PC-3 (cell line): ENCODE measurements at regions not wholly inside any gene's neighbourhood (a gene's known extent, or its start where the extent isn't known, plus 50 kb on each side); places are given as distances from the start of the nearest gene placed in this dataset.

Experiments used
- ATAC-seq: fragments of 200-7000 bp; cut with Tn5 transposase; 2 replicates; pipeline ENCODE4 v1.9.1; 2020; ENCODE audit warnings: mild to moderate bottlenecking, moderate library complexity
- BruUV-seq: library from RNA; stranded (reverse); fragments of 400-500 nt; replicated peaks from 2 replicates; lab custom pipeline; 2021; lab: Mats Ljungman, UMichigan
- CTCF ChIA-PET: fragments of 300-600 bp; sonication (Branson Sonifier 250); formaldehyde crosslinking; loops from one replicate; lab custom pipeline; 2022; ENCODE audit warnings: antibody characterized with exemption; lab: Charles Lee
- POLR2A ChIA-PET: fragments of 300-600 bp; sonication (Branson Sonifier 250); formaldehyde crosslinking; loops from one replicate; lab custom pipeline; 2022; ENCODE audit warnings: antibody characterized with exemption; ENCODE audit not compliant: unreplicated experiment; lab: Charles Lee
- DNase-seq: peaks from one replicate; pipeline ENCODE4 v3.0.0-alpha.2; 2015
- H2AFZ ChIP-seq: fragments of 300-600 bp; sonication (generic); 2 replicates; pipeline ENCODE4 v1.6.0; 2016; ENCODE audit warnings: antibody characterized with exemption, low read length
- H3F3A ChIP-seq: fragments of 300-600 bp; sonication (generic); one replicate; pipeline ENCODE4 v1.6.0; 2017; ENCODE audit warnings: antibody characterized with exemption, low read length, control low read depth, mild to moderate bottlenecking; ENCODE audit not compliant: unreplicated experiment
- H3K27ac ChIP-seq: fragments of 300-600 bp; sonication (generic); 2 replicates; pipeline ENCODE4 v1.5.1; 2016; ENCODE audit warnings: mild to moderate bottlenecking, low read length
- H3K27me3 ChIP-seq: fragments of 300-600 bp; sonication (generic); 2 replicates; pipeline ENCODE4 v1.6.1; 2016; ENCODE audit warnings: low read length, mixed read lengths
- H3K36me3 ChIP-seq: fragments of 300-600 bp; sonication (generic); 2 replicates; pipeline ENCODE4 v1.6.1; 2016; ENCODE audit warnings: low read depth, mixed run types, low read length, mixed read lengths
- H3K4me1 ChIP-seq: fragments of 300-600 bp; sonication (generic); 2 replicates; pipeline ENCODE4 v1.5.1; 2016; ENCODE audit warnings: low read length; ENCODE audit not compliant: insufficient read depth
- H3K4me2 ChIP-seq: fragments of 300-600 bp; sonication (generic); 2 replicates; pipeline ENCODE4 v1.6.0; 2016; ENCODE audit warnings: low read length
- H3K4me3 ChIP-seq: fragments of 300-600 bp; sonication (generic); 2 replicates; pipeline ENCODE4 v1.5.1; 2016; ENCODE audit warnings: mild to moderate bottlenecking, low read length, mixed read lengths
- H3K79me2 ChIP-seq: fragments of 300-600 bp; sonication (generic); 2 replicates; pipeline ENCODE4 v1.6.1; 2017; ENCODE audit warnings: low read length, mixed read lengths
- H3K9ac ChIP-seq: fragments of 300-600 bp; sonication (generic); 2 replicates; pipeline ENCODE4 v1.6.0; 2016; ENCODE audit warnings: mild to moderate bottlenecking, low read length
- H3K9me2 ChIP-seq: fragments of 300-600 bp; sonication (generic); replicated peaks from 2 replicates; pipeline ENCODE4 v1.6.1; 2016; ENCODE audit warnings: mixed run types, low read length, mixed read lengths
- H3K9me3 ChIP-seq: fragments of 300-600 bp; sonication (generic); 2 replicates; pipeline ENCODE4 v1.6.1; 2016; ENCODE audit warnings: low read length, mixed read lengths
- H4K20me1 ChIP-seq: fragments of 300-600 bp; sonication (generic); 2 replicates; pipeline ENCODE4 v1.6.1; 2016; ENCODE audit warnings: low read length, mixed read lengths
- CTCF ChIP-seq: fragments of 300-600 bp; sonication (generic); conservative IDR thresholded peaks from 2 replicates; pipeline ENCODE4 v1.5.1; 2017; ENCODE audit warnings: antibody characterized with exemption, low read depth, mild to moderate bottlenecking, low read length
- EZH2 ChIP-seq: fragments of 300-600 bp; sonication (generic); IDR thresholded peaks from one replicate; pipeline ENCODE4 v1.6.1; 2017; ENCODE audit warnings: antibody characterized with exemption, mild to moderate bottlenecking, low read length; ENCODE audit not compliant: unreplicated experiment
- EZH2phosphoT487 ChIP-seq: fragments of 300-600 bp; sonication (generic); IDR thresholded peaks from 2 replicates; pipeline ENCODE4 v1.6.1; 2018; ENCODE audit warnings: mild to moderate bottlenecking, antibody characterized with exemption, low read length, borderline replicate concordance
- intact Hi-C: fragments of 100-400 bp; cut with micrococcal nuclease; formaldehyde crosslinking; loops from 2 replicates; pipeline ENCODE4 v1.9.0; 2023

- Histone ChIP-seq H3K9me2 (no peaks in the 10 kb centered on the region), H4K20me1 (no peaks in the 10 kb centered on the region), H3K36me3 (no peaks in the 10 kb centered on the region), H3K9ac (no peak overlapping the region), H3K4me1 (no peaks in the 10 kb centered on the region), H2AFZ (no peak overlapping the region), H3K27ac (no peak overlapping the region), H3K4me3 (no peak overlapping the region), H3F3A (no peaks in the 10 kb centered on the region), H3K9me3 (no peaks in the 10 kb centered on the region), H3K79me2 (no peaks in the 10 kb centered on the region), H3K4me2 (no peak overlapping the region), H3K27me3 (no peaks in the 10 kb centered on the region)
- no peak for DNase-seq
- no peak for TF ChIP-seq EZH2phosphoT487
- TF ChIP-seq CTCF, result no peak
- TF ChIP-seq EZH2, result no peak
- ChIA-PET CTCF (no interaction called here), POLR2A (no interaction called here)
- intact Hi-C loops, result no loop called here
- BruUV-seq, result no TSS peak
- ATAC-seq, result no peak
Observed at GRCh38 chr10:123402021-123402420, 247.8 kb downstream of the BUB3 start.

- no peak overlapping the region for H3K4me2 ChIP-seq
- H3K4me1 ChIP-seq, result no peaks in the 10 kb centered on the region
- no peak overlapping the region for H3K27ac ChIP-seq
- no peak for DNase-seq
- TF ChIP-seq EZH2phosphoT487 (no peak), EZH2 (no peak), CTCF (no peak)
- H3K79me2 ChIP-seq, result no peaks in the 10 kb centered on the region
- H4K20me1 ChIP-seq, result no peaks in the 10 kb centered on the region
- POLR2A ChIA-PET, result no interaction called here
- H3K9me3 ChIP-seq, result no peaks in the 10 kb centered on the region
- no peaks in the 10 kb centered on the region for H3K27me3 ChIP-seq
- no peak overlapping the region for H2AFZ ChIP-seq
- no TSS peak for BruUV-seq
- no peak overlapping the region for H3K4me3 ChIP-seq
- H3K9ac ChIP-seq, result no peak overlapping the region
- no peaks in the 10 kb centered on the region for H3K9me2 ChIP-seq
- H3K36me3 ChIP-seq, result no peaks in the 10 kb centered on the region
- ATAC-seq, result no peak
- H3F3A ChIP-seq, result no peaks in the 10 kb centered on the region
- CTCF ChIA-PET, result no interaction called here
- intact Hi-C loops, result no loop called here
Observed at GRCh38 chr10:123402656-123403055, 248.5 kb downstream of the BUB3 start.

- H3K79me2 ChIP-seq, result no peaks in the 10 kb centered on the region
- ChIA-PET POLR2A (no interaction called here), CTCF (no interaction called here)
- H3K4me3 ChIP-seq, result no peak overlapping the region
- no peaks in the 10 kb centered on the region for H3K9me3 ChIP-seq
- no peak overlapping the region for H3K27ac ChIP-seq
- no peaks in the 10 kb centered on the region for H3K36me3 ChIP-seq
- no TSS peak for BruUV-seq
- H3K4me2 ChIP-seq, result no peak overlapping the region
- H3F3A ChIP-seq, result no peaks in the 10 kb centered on the region
- no peaks in the 10 kb centered on the region for H3K27me3 ChIP-seq
- TF ChIP-seq CTCF, result no peak
- no peak for TF ChIP-seq EZH2phosphoT487
- TF ChIP-seq EZH2, result no peak
- ATAC-seq, result no peak
- H2AFZ ChIP-seq, result no peak overlapping the region
- no peaks in the 10 kb centered on the region for H3K4me1 ChIP-seq
- no peak overlapping the region for H3K9ac ChIP-seq
- intact Hi-C loops, result no loop called here
- H3K9me2 ChIP-seq, result no peaks in the 10 kb centered on the region
- no peak for DNase-seq
- no peaks in the 10 kb centered on the region for H4K20me1 ChIP-seq
Observed at GRCh38 chr10:123404357-123404756, 250.2 kb downstream of the BUB3 start.
